GM12864 (cell line): ENCODE measurements at regions not wholly inside any gene's neighbourhood (a gene's known extent, or its start where the extent isn't known, plus 50 kb on each side); places are given as distances from the start of the nearest gene placed in this dataset.

Experiments
- DNase-seq: peaks from one replicate; pipeline ENCODE4 v3.0.0-alpha.2; 2011; ENCODE audit warnings: low read depth
- H3K4me3 ChIP-seq: 2 replicates; pipeline ENCODE4 v1.5.1; 2011; ENCODE audit warnings: mild to moderate bottlenecking, low read depth, low read length, control low read depth
- CTCF ChIP-seq: IDR thresholded peaks from 2 replicates; pipeline ENCODE4 v1.5.1; 2011; ENCODE audit warnings: low read depth, mild to moderate bottlenecking, moderate library complexity, low read length, control low read depth, inconsistent platforms; ENCODE audit errors: missing control alignments

GRCh38 chrX:39150621-39151020 lies 349.4 kb downstream of the MID1IP1 start:
- DNase-seq = no peak
- no peak for TF ChIP-seq CTCF
- no peak overlapping the region for H3K4me3 ChIP-seq

GRCh38 chrX:39152106-39152649 lies 350.9 kb downstream of the MID1IP1 start:
- no peak for DNase-seq
- TF ChIP-seq CTCF = peak; percentile 76
- no peak overlapping the region for H3K4me3 ChIP-seq

- no peak overlapping the region for H3K4me3 ChIP-seq
- no peak for DNase-seq
- no peak for TF ChIP-seq CTCF
These were observed 354.8 kb downstream of the MID1IP1 start for GRCh38 chrX:39156051-39156450.

GRCh38 chrX:39157006-39157405 lies 355.7 kb downstream of the MID1IP1 start:
- H3K4me3 ChIP-seq = no peak overlapping the region
- no peak for TF ChIP-seq CTCF

GRCh38 chrX:39157796-39158195 lies 356.5 kb downstream of the MID1IP1 start:
- no peak overlapping the region for H3K4me3 ChIP-seq
- no peak for TF ChIP-seq CTCF
- DNase-seq = no peak

More at GRCh38 chrX:39157006-39157405, 355.7 kb downstream of the MID1IP1 start:
- no peak for DNase-seq

GRCh38 chrX:39158801-39159657 lies 357.8 kb downstream of the MID1IP1 start:
- no peak for TF ChIP-seq CTCF
- no peak for DNase-seq
- no peak overlapping the region for H3K4me3 ChIP-seq
